GOT3 (cell line): ENCODE measurements at regions not wholly inside any gene's neighbourhood (a gene's known extent, or its start where the extent isn't known, plus 50 kb on each side); places are given as distances from the start of the nearest gene placed in this dataset.
"Not testable (repeated sequence)": the region's sequence is repeated elsewhere in the genome, so short reads cannot be mapped to it uniquely, and the experiment has no call there.

ENCODE experiments used
- DNase-seq: peaks from one replicate; lab custom pipeline; 2025; ENCODE audit warnings: mixed read lengths; lab: John Stamatoyannopoulos, UW

GRCh38 chrX:22800806-22801205 is 199.0 kb upstream of the DDX53 start:
- DNase-seq: no peak

GRCh38 chrX:22803353-22803752 is 196.4 kb upstream of the DDX53 start:
- no peak for DNase-seq

GRCh38 chrX:22810876-22811275 is 188.9 kb upstream of the DDX53 start:
- no peak for DNase-seq

GRCh38 chrX:22818061-22818460 is 181.7 kb upstream of the DDX53 start:
- no peak for DNase-seq

- no peak for DNase-seq
These were observed 144.1 kb upstream of the DDX53 start for GRCh38 chrX:22855693-22856092.

- DNase-seq: no peak
These were observed 140.1 kb upstream of the DDX53 start for GRCh38 chrX:22859642-22860041.

- not testable (repeated sequence) for DNase-seq
These were observed 133.0 kb upstream of the DDX53 start for GRCh38 chrX:22866801-22867200.

- DNase-seq: no peak
These were observed 117.2 kb upstream of the DDX53 start for GRCh38 chrX:22882543-22882942.

- DNase-seq: no peak
These were observed 109.9 kb upstream of the DDX53 start for GRCh38 chrX:22889819-22890218.

GRCh38 chrX:22912616-22913015 is 87.1 kb upstream of the DDX53 start:
- no peak for DNase-seq

- no peak for DNase-seq
These were observed 76.8 kb upstream of the DDX53 start for GRCh38 chrX:22922961-22923360.

GRCh38 chrX:22934640-22935039 is 65.1 kb upstream of the DDX53 start:
- DNase-seq: no peak

GRCh38 chrX:22944945-22945344 is 54.8 kb upstream of the DDX53 start:
- DNase-seq: no peak
